IMR-90 (cell line): ENCODE measurements at regions not wholly inside any gene's neighbourhood (a gene's known extent, or its start where the extent isn't known, plus 50 kb on each side); places are given as distances from the start of the nearest gene placed in this dataset.

Experiments
- ATAC-seq: fragments of 200-7000 bp; cut with Tn5 transposase; 2 replicates; pipeline ENCODE4 v1.9.1; 2020; ENCODE audit warnings: low read depth, mild to moderate bottlenecking, moderate library complexity
- BruUV-seq: library from RNA; stranded (reverse); fragments of 400-500 nt; replicated peaks from 2 replicates; lab custom pipeline; 2021; lab: Mats Ljungman, UMichigan
- CTCF ChIA-PET: fragments of 300-600 bp; formaldehyde crosslinking; extraction: SDS; loops from one replicate; lab custom pipeline; 2021; ENCODE audit warnings: antibody characterized with exemption; lab: Yijun Ruan, JAX
- POLR2A ChIA-PET: fragments of 300-600 bp; sonication (Branson Sonifier 250); formaldehyde crosslinking; loops from one replicate; lab custom pipeline; 2022; ENCODE audit warnings: antibody characterized with exemption; ENCODE audit not compliant: unreplicated experiment; lab: Charles Lee
- DNase-seq: peaks from one replicate; pipeline ENCODE4 v3.0.0; 2013
- H2AFZ ChIP-seq: replicated peaks from 2 replicates; pipeline ENCODE3; 2013; ENCODE audit warnings: low read length, mild to moderate bottlenecking; ENCODE audit not compliant: poor library complexity
- H2AK5ac ChIP-seq: 2 replicates; pipeline ENCODE4 v1.6.1; 2013; ENCODE audit warnings: low read depth, low read length, inconsistent platforms
- H2AK9ac ChIP-seq: replicated peaks from 2 replicates; pipeline ENCODE3; 2013; ENCODE audit warnings: mild to moderate bottlenecking, low read depth, low read length, moderate library complexity; ENCODE audit not compliant: poor library complexity
- H2BK120ac ChIP-seq: 2 replicates; pipeline ENCODE4 v1.6.1; 2013; ENCODE audit warnings: low read depth, low read length, inconsistent platforms
- H2BK15ac ChIP-seq: 3 replicates; pipeline ENCODE4 v1.6.1; 2013; ENCODE audit warnings: low read depth, low read length, inconsistent platforms
- H2BK20ac ChIP-seq: 2 replicates; pipeline ENCODE4 v1.6.1; 2013; ENCODE audit warnings: low read depth, mild to moderate bottlenecking, inconsistent platforms, low read length, moderate library complexity
- H2BK5ac ChIP-seq: 2 replicates; pipeline ENCODE4 v1.6.1; 2013; ENCODE audit warnings: mild to moderate bottlenecking, low read depth, low read length, inconsistent platforms; ENCODE audit not compliant: poor library complexity, severe bottlenecking
- H3K14ac ChIP-seq: replicated peaks from 2 replicates; pipeline ENCODE4 v1.6.1; 2013; ENCODE audit warnings: low read depth, low read length, inconsistent platforms
- H3K18ac ChIP-seq: 2 replicates; pipeline ENCODE4 v1.6.1; 2013; ENCODE audit warnings: low read depth, low read length, control low read depth
- H3K23ac ChIP-seq: 2 replicates; pipeline ENCODE4 v1.6.1; 2013; ENCODE audit warnings: low read depth, low read length, inconsistent platforms
- H3K27ac ChIP-seq: 2 replicates; pipeline ENCODE4 v1.5.1; 2013; ENCODE audit warnings: mild to moderate bottlenecking, control low read depth, low read length; ENCODE audit not compliant: insufficient read depth
- H3K27me3 ChIP-seq: 2 replicates; pipeline ENCODE4 v1.6.1; 2013; ENCODE audit warnings: low read length; ENCODE audit not compliant: control insufficient read depth, insufficient read depth
- H3K36me3 ChIP-seq: 2 replicates; pipeline ENCODE4 v1.6.1; 2013; ENCODE audit warnings: low read length, mixed read lengths; ENCODE audit not compliant: control insufficient read depth, insufficient read depth
- H3K4ac ChIP-seq: 2 replicates; pipeline ENCODE4 v1.6.1; 2013; ENCODE audit warnings: low read depth, low read length, inconsistent platforms
- H3K4me1 ChIP-seq: 2 replicates; pipeline ENCODE4 v1.6.1; 2013; ENCODE audit warnings: low read length, mixed read lengths; ENCODE audit not compliant: control insufficient read depth, insufficient read depth
- H3K4me2 ChIP-seq: 2 replicates; pipeline ENCODE4 v1.6.1; 2013; ENCODE audit warnings: low read depth, mild to moderate bottlenecking, control low read depth, low read length, moderate library complexity
- H3K4me3 ChIP-seq: 2 replicates; pipeline ENCODE4 v1.5.1; 2013; ENCODE audit warnings: low read depth, mild to moderate bottlenecking, control low read depth, low read length, moderate library complexity; ENCODE audit not compliant: insufficient read depth
- H3K56ac ChIP-seq: 2 replicates; pipeline ENCODE4 v1.6.1; 2013; ENCODE audit warnings: low read length, inconsistent platforms; ENCODE audit not compliant: insufficient read depth; ENCODE audit errors: extremely low read depth
- H3K79me1 ChIP-seq, 2 experiments: 2 replicates each; pipeline ENCODE4 v1.6.1; 2013; ENCODE audit warnings: low read length in 2 of 2, inconsistent platforms in 1 of 2, low read depth in 1 of 2
- H3K9ac ChIP-seq: 2 replicates; pipeline ENCODE4 v1.6.1; 2013; ENCODE audit warnings: low read depth, low read length, control low read depth
- H3K9me1 ChIP-seq: 2 replicates; pipeline ENCODE4 v1.6.1; 2013; ENCODE audit warnings: low read length, inconsistent platforms; ENCODE audit not compliant: insufficient read depth
- H3K9me3 ChIP-seq: 2 replicates; pipeline ENCODE4 v1.6.1; 2013; ENCODE audit warnings: low read length; ENCODE audit not compliant: control insufficient read depth, insufficient read depth
- H4K20me1 ChIP-seq: 2 replicates; pipeline ENCODE4 v1.6.1; 2013; ENCODE audit warnings: low read length, inconsistent platforms; ENCODE audit not compliant: insufficient read depth
- H4K5ac ChIP-seq: 2 replicates; pipeline ENCODE4 v1.6.1; 2013; ENCODE audit warnings: mild to moderate bottlenecking, low read depth, low read length, control low read depth
- H4K8ac ChIP-seq, 2 experiments: 2 replicates each; pipeline ENCODE4 v1.6.1; 2013; ENCODE audit warnings: low read depth in 2 of 2, low read length in 2 of 2, control low read depth in 1 of 2, inconsistent platforms in 1 of 2
- H4K91ac ChIP-seq: 2 replicates; pipeline ENCODE4 v1.6.1; 2013; ENCODE audit warnings: low read depth, low read length, inconsistent platforms; ENCODE audit not compliant: insufficient read depth
- BHLHE40 ChIP-seq: fragments of 150-350 bp; IDR thresholded peaks from 2 replicates; pipeline ENCODE4 v1.6.1; 2016; ENCODE audit warnings: mild to moderate bottlenecking, low read depth, low read length
- CHD1 ChIP-seq: IDR thresholded peaks from 2 replicates; pipeline ENCODE4 v1.6.1; 2012; ENCODE audit warnings: low read depth, low read length, improper control_type of control experiment
- CTCF ChIP-seq: conservative IDR thresholded peaks from 2 replicates; pipeline ENCODE4 v1.5.1; 2012; ENCODE audit warnings: mild to moderate bottlenecking, low read depth, low read length, improper control_type of control experiment
- MAFK ChIP-seq: IDR thresholded peaks from 2 replicates; pipeline ENCODE4 v1.6.1; 2012; ENCODE audit warnings: low read depth, low read length, improper control_type of control experiment
- MAZ ChIP-seq: IDR thresholded peaks from 2 replicates; pipeline ENCODE4 v1.6.1; 2012; ENCODE audit warnings: low read depth, mild to moderate bottlenecking, low read length, improper control_type of control experiment, moderate library complexity, borderline replicate concordance
- NFE2L2 ChIP-seq: fragments of 150-350 bp; IDR thresholded peaks from 2 replicates; pipeline ENCODE4 v1.6.1; 2016; ENCODE audit warnings: low read depth, mild to moderate bottlenecking, low read length
- POLR2A ChIP-seq: IDR thresholded peaks from 2 replicates; pipeline ENCODE4 v1.6.1; 2012; ENCODE audit warnings: mild to moderate bottlenecking, low read depth, low read length
- RCOR1 ChIP-seq: IDR thresholded peaks from 2 replicates; pipeline ENCODE4 v1.6.1; 2012; ENCODE audit warnings: mild to moderate bottlenecking, low read length, improper control_type of control experiment; ENCODE audit not compliant: insufficient replicate concordance
- RFX5 ChIP-seq: IDR thresholded peaks from 2 replicates; pipeline ENCODE4 v1.8.0; 2012; ENCODE audit warnings: low read depth, mild to moderate bottlenecking, low read length, moderate library complexity
- WGBS, 2 experiments: methylation state at CpG; one replicate each; pipeline versions ENCODE4 v1.1.5 to v1.1.7; 2013; ENCODE audit warnings: missing lambda C conversion rate in 2 of 2; ENCODE audit not compliant: insufficient read length in 1 of 2; ENCODE audit errors: extremely low coverage in 2 of 2; 5-methylcytosine and 5-hydroxymethylcytosine counted together
- dilution Hi-C: fragments of 300-500 bp; cut with HindIII; formaldehyde crosslinking; loops from one replicate; pipeline ENCODE4 v1.14.3; 2018; ENCODE audit warnings: low sequenced_read_pairs; ENCODE audit not compliant: unreplicated experiment
- in situ Hi-C: fragments of 300-500 bp; cut with MboI; formaldehyde crosslinking; loops from 3 replicates; pipeline ENCODE4 v1.14.3; 2019; ENCODE audit warnings: low sequenced_read_pairs, inconsistent platforms, mixed read lengths
- intact Hi-C: fragments of 100-400 bp; cut with micrococcal nuclease; formaldehyde crosslinking; loops from 2 replicates; pipeline ENCODE4 v1.10.0; 2022

- no peak for ATAC-seq
- dilution Hi-C loops: no loop called here
- Histone ChIP-seq H3K27ac (no peak overlapping the region), H2BK20ac (no peak overlapping the region), H3K9me1 (no peaks in the 10 kb centered on the region), H3K36me3 (no peaks in the 10 kb centered on the region), H3K9me3 (peaks cover 9% of the 10 kb centered on the region; the same call in 1 of the 2 replicates), H2AK5ac (no peak overlapping the region), H3K23ac (no peak overlapping the region), H2BK120ac (no peak overlapping the region), H4K8ac (no peak overlapping the region), H3K14ac (no peak overlapping the region), H4K20me1 (no peaks in the 10 kb centered on the region), H3K56ac (no peak overlapping the region), H4K5ac (no peak overlapping the region), H3K4me2 (no peak overlapping the region), H2AK9ac (no peak overlapping the region), H3K4me3 (no peak overlapping the region), H3K27me3 (no peaks in the 10 kb centered on the region), H3K4ac (no peak overlapping the region), H3K4me1 (no peaks in the 10 kb centered on the region), H3K18ac (no peak overlapping the region), H3K79me1 (no peaks in the 10 kb centered on the region), H4K91ac (no peak overlapping the region), H2AFZ (no peak overlapping the region), H2BK5ac (no peak overlapping the region), H3K9ac (no peak overlapping the region), H2BK15ac (no peak overlapping the region)
- ChIA-PET POLR2A (no interaction called here), CTCF (no interaction called here)
- no TSS peak for BruUV-seq
- intact Hi-C loops: no loop called here
- in situ Hi-C loops: no loop called here
- no peak for DNase-seq
- TF ChIP-seq CTCF (no peak), MAFK (no peak), RCOR1 (no peak), CHD1 (no peak), NFE2L2 (no peak), RFX5 (no peak), BHLHE40 (no peak), POLR2A (no peak), MAZ (no peak)
- no CpG with 5 or more reads among the region's 4 CpGs for WGBS, 2 experiments
Observed at GRCh38 chr20:54837226-54837625, 361.8 kb downstream of the DOK5 start.
